ENCODE measurements at regions not wholly inside any gene's neighbourhood (a gene's known extent, or its start where the extent isn't known, plus 50 kb on each side); places are given as distances from the start of the nearest gene placed in this dataset.

GRCh38 chr5:67262206-67262605, 65.6 kb upstream of the CD180 start:
- H3K36me3 ChIP-seq (ENCODE audit: control insufficient read depth in 1 of 2, insufficient read depth in 2 of 2, low read length in 2 of 2) = no peaks in the 10 kb centered on the region

GRCh38 chr5:67259548-67260215, 63.1 kb upstream of the CD180 start:
- Histone ChIP-seq H3K36me3 (ENCODE audit: control insufficient read depth in 1 of 2, insufficient read depth in 2 of 2, low read length in 2 of 2) (no peaks in the 10 kb centered on the region), H2AFZ (ENCODE audit: low read depth, low read length, poor library complexity, severe bottlenecking) (no peak overlapping the region), H3K9ac (ENCODE audit: low read length) (no peak overlapping the region), H3K4me1 (ENCODE audit: control insufficient read depth in 1 of 2, insufficient read depth in 2 of 2, low read length in 2 of 2) (no peaks in the 10 kb centered on the region), H4K20me1 (ENCODE audit: insufficient read depth) (no peaks in the 10 kb centered on the region), H3K4me2 (ENCODE audit: low read length) (no peak overlapping the region), H3K9me3 (ENCODE audit: control insufficient read depth in 1 of 2, insufficient read depth in 1 of 2, low read depth in 1 of 2, low read length in 2 of 2) (no peaks in the 10 kb centered on the region), H3K4me3 (replicated peaks in 1 of 2; ENCODE audit: low read depth in 1 of 2, low read length in 2 of 2) (no peak overlapping the region), H3K9me2 (ENCODE audit: insufficient read depth) (no peaks in the 10 kb centered on the region), H3K79me2 (ENCODE audit: insufficient read depth, low read length) (no peaks in the 10 kb centered on the region), H3K27me3 (ENCODE audit: insufficient read depth, low read length) (0 out of 2 replicates have a peak, but pooled peaks cover 7% of the 10 kb centered on the region), H3K27ac (ENCODE audit: low read depth, low read length) (no peak overlapping the region)
- ChIA-PET POLR2A (no interaction called here), CTCF (no interaction called here), RAD21 (ENCODE audit: low non-redundant PET in 1 of 2, low total read pairs in 2 of 2, uncharacterized antibody in 2 of 2, unreplicated experiment in 2 of 2) (no interaction called here)
- intact Hi-C loops (cut with micrococcal nuclease) = no loop called here
- BruUV-seq (replicated peaks) = no TSS peak
- TF ChIP-seq YY1 (IDR thresholded peaks at IDR 0.05; ENCODE audit: extremely low read depth, insufficient replicate concordance, low read depth, low read length) = no peak
- DNase-seq (ENCODE audit: low read depth, low spot score) = no peak
- no peak for ATAC-seq

More at GRCh38 chr5:67262206-67262605, 65.6 kb upstream of the CD180 start:
- Histone ChIP-seq H3K27ac (ENCODE audit: low read depth, low read length) (no peak overlapping the region), H2AFZ (ENCODE audit: low read depth, low read length, poor library complexity, severe bottlenecking) (no peak overlapping the region), H3K9me2 (ENCODE audit: insufficient read depth) (no peaks in the 10 kb centered on the region), H3K9ac (ENCODE audit: low read length) (no peak overlapping the region), H3K27me3 (ENCODE audit: insufficient read depth, low read length) (0 out of 2 replicates have a peak, but pooled peaks cover 14% of the 10 kb centered on the region), H3K4me1 (ENCODE audit: control insufficient read depth in 1 of 2, insufficient read depth in 2 of 2, low read length in 2 of 2) (no peaks in the 10 kb centered on the region), H3K4me3 (replicated peaks in 1 of 2; ENCODE audit: low read depth in 1 of 2, low read length in 2 of 2) (no peak overlapping the region), H3K9me3 (ENCODE audit: control insufficient read depth in 1 of 2, insufficient read depth in 1 of 2, low read depth in 1 of 2, low read length in 2 of 2) (no peaks in the 10 kb centered on the region), H4K20me1 (ENCODE audit: insufficient read depth) (no peaks in the 10 kb centered on the region), H3K79me2 (ENCODE audit: insufficient read depth, low read length) (no peaks in the 10 kb centered on the region), H3K4me2 (ENCODE audit: low read length) (no peak overlapping the region)
- POLR2A ChIA-PET = no interaction called here
- RAD21 ChIA-PET (ENCODE audit: low non-redundant PET in 1 of 2, low total read pairs in 2 of 2, uncharacterized antibody in 2 of 2, unreplicated experiment in 2 of 2) = no interaction called here
- TF ChIP-seq EGR1 (IDR thresholded peaks at IDR 0.05; ENCODE audit: low read depth) = no peak
- TF ChIP-seq ATF3 (IDR thresholded peaks at IDR 0.05) = no peak
- TF ChIP-seq ZFX (IDR thresholded peaks at IDR 0.05) = no peak
- TF ChIP-seq POLR2AphosphoS5 (IDR thresholded peaks at IDR 0.05; ENCODE audit: low read depth, low read length) = no peak
- no peak for TF ChIP-seq CEBPB (IDR thresholded peaks at IDR 0.05; ENCODE audit: low read depth)
- TF ChIP-seq FOSL1 (IDR thresholded peaks at IDR 0.05; ENCODE audit: low read depth) = no peak
- no peak for TF ChIP-seq JUND (IDR thresholded peaks at IDR 0.05)
- no peak for TF ChIP-seq ELF1 (IDR thresholded peaks at IDR 0.05; ENCODE audit: borderline replicate concordance, low read depth)
- DNase-seq (ENCODE audit: low read depth, low spot score) (no peak), ATAC-seq (no peak)
- CTCF ChIA-PET = no interaction called here
- BruUV-seq (replicated peaks) = no TSS peak
- intact Hi-C loops (cut with micrococcal nuclease) = no loop called here
